HCT116 (cell line): ENCODE measurements at regions not wholly inside any gene's neighbourhood (a gene's known extent, or its start where the extent isn't known, plus 50 kb on each side); places are given as distances from the start of the nearest gene placed in this dataset.

ENCODE experiments used
- ATAC-seq: fragments of 200-7000 bp; cut with Tn5 transposase; 2 replicates; pipeline ENCODE4 v1.9.1; 2020; ENCODE audit warnings: mild to moderate bottlenecking, moderate library complexity
- BruUV-seq: library from RNA; stranded (reverse); fragments of 400-500 nt; replicated peaks from 2 replicates; lab custom pipeline; 2021; lab: Mats Ljungman, UMichigan
- CTCF ChIA-PET: fragments of 300-600 bp; sonication (Branson Sonifier 250); formaldehyde crosslinking; loops from one replicate; lab custom pipeline; 2021; ENCODE audit warnings: antibody characterized with exemption; lab: Charles Lee
- POLR2A ChIA-PET: fragments of 300-600, 350-600 bp; sonication (Branson Sonifier 250); formaldehyde crosslinking; loops from one replicate; lab custom pipeline; 2021; ENCODE audit warnings: antibody characterized with exemption; lab: Charles Lee
- RAD21 ChIA-PET, 2 experiments: fragments of 300-600 bp; sonication (Branson Sonifier 250); formaldehyde crosslinking; loops; one replicate each; lab custom pipeline; 2023; ENCODE audit warnings: low total read pairs in 2 of 2; ENCODE audit not compliant: uncharacterized antibody in 2 of 2, unreplicated experiment in 2 of 2, low non-redundant PET in 1 of 2; lab: Charles Lee
- DNase-seq: peaks from one replicate; pipeline ENCODE4 v3.0.0-alpha.2; 2010; ENCODE audit warnings: low read depth, low spot score
- H2AFZ ChIP-seq: fragments of 200-600 bp; shearing (Covaris generic), sonication (generic); 2 replicates; pipeline ENCODE4 v1.6.1; 2017; ENCODE audit warnings: low read depth, mixed run types, mixed read lengths, antibody characterized with exemption, low read length; ENCODE audit not compliant: poor library complexity, severe bottlenecking
- H3K27ac ChIP-seq: 2 replicates; pipeline ENCODE4 v1.5.1; 2012; ENCODE audit warnings: low read depth, low read length
- H3K27me3 ChIP-seq: fragments of 200-600 bp; sonication (generic); 2 replicates; pipeline ENCODE4 v1.6.1; 2016; ENCODE audit warnings: mixed run types, low read length, mixed read lengths; ENCODE audit not compliant: insufficient read depth
- H3K36me3 ChIP-seq, 2 experiments: fragments of 200-500 bp in 1 of 2; fragments of 200-600 bp in 1 of 2; sonication (Bioruptor generic) in 1 of 2; sonication (generic) in 1 of 2; 2 replicates each; pipeline versions ENCODE4 v1.5.1 to v1.6.1; 2014 to 2016; ENCODE audit warnings: low read length in 2 of 2, inconsistent platforms in 1 of 2, mixed read lengths in 1 of 2, mixed run types in 1 of 2; ENCODE audit not compliant: insufficient read depth in 2 of 2, control insufficient read depth in 1 of 2
- H3K4me1 ChIP-seq, 2 experiments: fragments of 200-600 bp in 1 of 2; sonication (generic) in 1 of 2; 2 replicates each; pipeline versions ENCODE4 v1.5.1 to v1.6.1; 2012 to 2017; ENCODE audit warnings: low read length in 2 of 2, inconsistent platforms in 1 of 2, mild to moderate bottlenecking in 1 of 2, mixed read lengths in 1 of 2, mixed run types in 1 of 2, moderate library complexity in 1 of 2; ENCODE audit not compliant: insufficient read depth in 2 of 2, control insufficient read depth in 1 of 2
- H3K4me2 ChIP-seq: fragments of 200-600 bp; sonication (generic); 2 replicates; pipeline ENCODE4 v1.6.1; 2017; ENCODE audit warnings: mixed run types, low read length, mixed read lengths
- H3K4me3 ChIP-seq, 2 experiments: fragments of 200-600 bp in 1 of 2; sonication (generic) in 1 of 2; replicated peaks in 1 of 2; 2 replicates each; pipeline ENCODE4 v1.5.1; 2011 to 2016; ENCODE audit warnings: low read length in 2 of 2, control low read depth in 1 of 2, low read depth in 1 of 2, mild to moderate bottlenecking in 1 of 2, mixed read lengths in 1 of 2, mixed run types in 1 of 2
- H3K79me2 ChIP-seq: fragments of 200-600 bp; sonication (generic); 2 replicates; pipeline ENCODE4 v1.6.1; 2017; ENCODE audit warnings: mild to moderate bottlenecking, mixed run types, low read length, moderate library complexity, mixed read lengths; ENCODE audit not compliant: insufficient read depth
- H3K9ac ChIP-seq: fragments of 200-600 bp; sonication (generic); 2 replicates; pipeline ENCODE4 v1.6.1; 2016; ENCODE audit warnings: low read length, mixed read lengths
- H3K9me2 ChIP-seq: fragments of 200-600 bp; sonication (generic), shearing (Covaris generic); 2 replicates; pipeline ENCODE4 v1.6.1; 2017; ENCODE audit warnings: mixed run types, mild to moderate bottlenecking, moderate library complexity; ENCODE audit not compliant: insufficient read depth
- H3K9me3 ChIP-seq, 2 experiments: fragments of 200-500 bp in 1 of 2; fragments of 200-600 bp in 1 of 2; sonication (Bioruptor generic) in 1 of 2; sonication (generic) in 1 of 2; 2 replicates each; pipeline ENCODE4 v1.6.1; 2014 to 2017; ENCODE audit warnings: low read length in 2 of 2, mixed read lengths in 2 of 2, inconsistent platforms in 1 of 2, low read depth in 1 of 2, mild to moderate bottlenecking in 1 of 2, mixed run types in 1 of 2, moderate library complexity in 1 of 2; ENCODE audit not compliant: control insufficient read depth in 1 of 2, insufficient read depth in 1 of 2
- H4K20me1 ChIP-seq: fragments of 200-600 bp; sonication (generic), shearing (Covaris generic); 2 replicates; pipeline ENCODE4 v1.6.1; 2017; ENCODE audit warnings: mixed run types, mild to moderate bottlenecking, moderate library complexity; ENCODE audit not compliant: insufficient read depth
- CEBPB ChIP-seq: IDR thresholded peaks from 2 replicates; pipeline ENCODE4 v1.6.1; 2012; ENCODE audit warnings: low read depth
- EGR1 ChIP-seq: IDR thresholded peaks from 2 replicates; pipeline ENCODE4 v1.6.1; 2012; ENCODE audit warnings: low read depth
- EZH2 ChIP-seq: fragments of 200-600 bp; sonication (generic); IDR thresholded peaks from 2 replicates; pipeline ENCODE4 v1.6.1; 2017; ENCODE audit warnings: antibody characterized with exemption, mixed run types
- FOSL1 ChIP-seq: IDR thresholded peaks from 2 replicates; pipeline ENCODE4 v1.6.1; 2012; ENCODE audit warnings: low read depth
- POLR2A ChIP-seq: IDR thresholded peaks from 2 replicates; pipeline ENCODE4 v1.7.0; 2011; ENCODE audit warnings: borderline replicate concordance; ENCODE audit not compliant: insufficient read depth, insufficient read length; ENCODE audit errors: extremely low read depth
- POLR2AphosphoS5 ChIP-seq: IDR thresholded peaks from 2 replicates; pipeline ENCODE4 v1.6.1; 2011; ENCODE audit warnings: mild to moderate bottlenecking, low read depth, low read length, moderate library complexity
- RAD21 ChIP-seq: IDR thresholded peaks from 2 replicates; pipeline ENCODE4 v1.6.1; 2012; ENCODE audit warnings: low read depth, mild to moderate bottlenecking
- SIN3A ChIP-seq: IDR thresholded peaks from 2 replicates; pipeline ENCODE4 v1.6.1; 2012; ENCODE audit warnings: low read depth
- SRF ChIP-seq: IDR thresholded peaks from 2 replicates; pipeline ENCODE4 v1.6.1; 2012; ENCODE audit warnings: low read depth
- TCF7L2 ChIP-seq: IDR thresholded peaks from 2 replicates; pipeline ENCODE4 v1.7.0; 2011; ENCODE audit warnings: borderline replicate concordance, inconsistent platforms; ENCODE audit not compliant: insufficient read depth, insufficient read length; ENCODE audit errors: extremely low read depth
- YY1 ChIP-seq: IDR thresholded peaks from 2 replicates; pipeline ENCODE4 v1.6.1; 2011; ENCODE audit warnings: low read length, low read depth, moderate library complexity, mild to moderate bottlenecking; ENCODE audit not compliant: insufficient replicate concordance; ENCODE audit errors: extremely low read depth
- ZNF274 ChIP-seq: fragments of 200-500 bp; sonication (Bioruptor generic); IDR thresholded peaks from 2 replicates; pipeline ENCODE4 v1.6.1; 2014; ENCODE audit warnings: mild to moderate bottlenecking, low read depth, low read length, inconsistent platforms
- intact Hi-C: fragments of 100-400 bp; cut with micrococcal nuclease; formaldehyde crosslinking; loops from 2 replicates; pipeline ENCODE4 v1.10.0; 2022
- TF ChIP-seq, protein P1 (sequence below): IDR thresholded peaks from 2 replicates; pipeline ENCODE4 v1.6.1; 2012
- TF ChIP-seq, protein P2 (sequence below): IDR thresholded peaks from 2 replicates; pipeline ENCODE4 v1.6.1; 2012; ENCODE audit warnings: low read depth
- TF ChIP-seq, protein P3 (sequence below), 3 experiments: fragments of 200-600 bp in 1 of 3; sonication (generic) in 1 of 3; IDR thresholded peaks in 2 of 3; conservative IDR thresholded peaks in 1 of 3; 2 replicates each; pipeline ENCODE4 v1.5.1; 2012 to 2017; ENCODE audit warnings: low read depth in 2 of 3, low read length in 2 of 3, antibody characterized with exemption in 1 of 3, borderline replicate concordance in 1 of 3, control low read depth in 1 of 3, mild to moderate bottlenecking in 1 of 3, mixed read lengths in 1 of 3, mixed run types in 1 of 3, moderate library complexity in 1 of 3; ENCODE audit not compliant: insufficient read depth in 1 of 3
- TF ChIP-seq, protein P4 (sequence below): IDR thresholded peaks from 2 replicates; pipeline ENCODE4 v1.6.1; 2011; ENCODE audit warnings: mild to moderate bottlenecking, low read length, moderate library complexity; ENCODE audit not compliant: insufficient replicate concordance; ENCODE audit errors: extremely low read depth

DNA sequence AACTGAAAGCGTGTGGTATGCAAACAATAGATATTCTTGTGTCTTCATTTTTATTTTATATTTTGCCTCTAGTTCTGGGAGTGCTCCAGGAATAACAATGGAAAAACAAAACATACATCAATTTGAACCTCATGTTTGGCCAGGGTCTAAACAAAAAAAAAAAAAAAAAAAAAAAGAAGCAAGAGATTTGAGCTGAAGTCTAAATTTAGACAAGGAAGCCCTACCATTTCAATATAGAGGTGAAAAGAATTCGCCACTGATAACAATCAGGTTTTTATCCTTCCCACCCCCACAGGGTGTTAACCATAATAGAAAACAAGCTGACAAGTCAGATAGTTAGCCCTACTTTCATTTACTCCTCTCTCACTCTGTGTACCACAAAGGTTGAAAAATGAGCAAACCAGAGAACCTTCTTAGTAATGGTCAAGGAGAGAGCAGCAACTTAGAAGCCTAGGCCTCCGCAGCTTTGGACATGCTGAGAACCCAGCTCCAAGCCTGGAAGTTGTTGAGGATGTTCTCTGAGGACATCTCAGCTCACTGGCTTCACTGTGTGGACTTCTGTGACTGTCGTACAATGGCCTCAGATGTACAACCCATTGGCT, 118.2 kb upstream of the HMHB1 start:
- Histone ChIP-seq H3K4me3 (no peak overlapping the region), H3K27me3 (no peaks in the 10 kb centered on the region), H3K27ac (no peak overlapping the region), H3K36me3 (no peaks in the 10 kb centered on the region), H4K20me1 (no peaks in the 10 kb centered on the region), H3K9ac (no peak overlapping the region), H2AFZ (no peak overlapping the region), H3K9me2 (no peaks in the 10 kb centered on the region), H3K4me1 (no peaks in the 10 kb centered on the region), H3K79me2 (no peaks in the 10 kb centered on the region), H3K4me2 (no peak overlapping the region), H3K9me3 (no peaks in the 10 kb centered on the region)
- ATAC-seq (no peak), DNase-seq (no peak)
- POLR2A ChIA-PET = no interaction called here
- BruUV-seq = no TSS peak
- intact Hi-C loops = no loop called here
- CTCF ChIA-PET = interaction anchor here (0.7 kb wide), 1 partner anchor 11 kb away, joined by 3 read pairs; no protein-coding TSS in a partner anchor
- RAD21 ChIA-PET = no interaction called here
- TF ChIP-seq EZH2 (no peak), TCF7L2 (no peak), FOSL1 (no peak), RAD21 (no peak), CEBPB (no peak), POLR2A (no peak), SRF (no peak), POLR2AphosphoS5 (no peak), ZNF274 (no peak), EGR1 (no peak), YY1 (no peak), SIN3A (no peak)
- TF ChIP-seq, protein P1, sequence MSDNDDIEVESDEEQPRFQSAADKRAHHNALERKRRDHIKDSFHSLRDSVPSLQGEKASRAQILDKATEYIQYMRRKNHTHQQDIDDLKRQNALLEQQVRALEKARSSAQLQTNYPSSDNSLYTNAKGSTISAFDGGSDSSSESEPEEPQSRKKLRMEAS = no peak
- TF ChIP-seq, protein P2, sequence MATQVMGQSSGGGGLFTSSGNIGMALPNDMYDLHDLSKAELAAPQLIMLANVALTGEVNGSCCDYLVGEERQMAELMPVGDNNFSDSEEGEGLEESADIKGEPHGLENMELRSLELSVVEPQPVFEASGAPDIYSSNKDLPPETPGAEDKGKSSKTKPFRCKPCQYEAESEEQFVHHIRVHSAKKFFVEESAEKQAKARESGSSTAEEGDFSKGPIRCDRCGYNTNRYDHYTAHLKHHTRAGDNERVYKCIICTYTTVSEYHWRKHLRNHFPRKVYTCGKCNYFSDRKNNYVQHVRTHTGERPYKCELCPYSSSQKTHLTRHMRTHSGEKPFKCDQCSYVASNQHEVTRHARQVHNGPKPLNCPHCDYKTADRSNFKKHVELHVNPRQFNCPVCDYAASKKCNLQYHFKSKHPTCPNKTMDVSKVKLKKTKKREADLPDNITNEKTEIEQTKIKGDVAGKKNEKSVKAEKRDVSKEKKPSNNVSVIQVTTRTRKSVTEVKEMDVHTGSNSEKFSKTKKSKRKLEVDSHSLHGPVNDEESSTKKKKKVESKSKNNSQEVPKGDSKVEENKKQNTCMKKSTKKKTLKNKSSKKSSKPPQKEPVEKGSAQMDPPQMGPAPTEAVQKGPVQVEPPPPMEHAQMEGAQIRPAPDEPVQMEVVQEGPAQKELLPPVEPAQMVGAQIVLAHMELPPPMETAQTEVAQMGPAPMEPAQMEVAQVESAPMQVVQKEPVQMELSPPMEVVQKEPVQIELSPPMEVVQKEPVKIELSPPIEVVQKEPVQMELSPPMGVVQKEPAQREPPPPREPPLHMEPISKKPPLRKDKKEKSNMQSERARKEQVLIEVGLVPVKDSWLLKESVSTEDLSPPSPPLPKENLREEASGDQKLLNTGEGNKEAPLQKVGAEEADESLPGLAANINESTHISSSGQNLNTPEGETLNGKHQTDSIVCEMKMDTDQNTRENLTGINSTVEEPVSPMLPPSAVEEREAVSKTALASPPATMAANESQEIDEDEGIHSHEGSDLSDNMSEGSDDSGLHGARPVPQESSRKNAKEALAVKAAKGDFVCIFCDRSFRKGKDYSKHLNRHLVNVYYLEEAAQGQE = no peak
- TF ChIP-seq, protein P3, sequence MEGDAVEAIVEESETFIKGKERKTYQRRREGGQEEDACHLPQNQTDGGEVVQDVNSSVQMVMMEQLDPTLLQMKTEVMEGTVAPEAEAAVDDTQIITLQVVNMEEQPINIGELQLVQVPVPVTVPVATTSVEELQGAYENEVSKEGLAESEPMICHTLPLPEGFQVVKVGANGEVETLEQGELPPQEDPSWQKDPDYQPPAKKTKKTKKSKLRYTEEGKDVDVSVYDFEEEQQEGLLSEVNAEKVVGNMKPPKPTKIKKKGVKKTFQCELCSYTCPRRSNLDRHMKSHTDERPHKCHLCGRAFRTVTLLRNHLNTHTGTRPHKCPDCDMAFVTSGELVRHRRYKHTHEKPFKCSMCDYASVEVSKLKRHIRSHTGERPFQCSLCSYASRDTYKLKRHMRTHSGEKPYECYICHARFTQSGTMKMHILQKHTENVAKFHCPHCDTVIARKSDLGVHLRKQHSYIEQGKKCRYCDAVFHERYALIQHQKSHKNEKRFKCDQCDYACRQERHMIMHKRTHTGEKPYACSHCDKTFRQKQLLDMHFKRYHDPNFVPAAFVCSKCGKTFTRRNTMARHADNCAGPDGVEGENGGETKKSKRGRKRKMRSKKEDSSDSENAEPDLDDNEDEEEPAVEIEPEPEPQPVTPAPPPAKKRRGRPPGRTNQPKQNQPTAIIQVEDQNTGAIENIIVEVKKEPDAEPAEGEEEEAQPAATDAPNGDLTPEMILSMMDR (IDR thresholded peaks at IDR 0.05 in 2 of 3, conservative IDR thresholded peaks at IDR 0.05 in 1 of 3; ENCODE audit: borderline replicate concordance in 1 of 3, insufficient read depth in 1 of 3, low read depth in 2 of 3, low read length in 2 of 3) = no peak
- TF ChIP-seq, protein P4, sequence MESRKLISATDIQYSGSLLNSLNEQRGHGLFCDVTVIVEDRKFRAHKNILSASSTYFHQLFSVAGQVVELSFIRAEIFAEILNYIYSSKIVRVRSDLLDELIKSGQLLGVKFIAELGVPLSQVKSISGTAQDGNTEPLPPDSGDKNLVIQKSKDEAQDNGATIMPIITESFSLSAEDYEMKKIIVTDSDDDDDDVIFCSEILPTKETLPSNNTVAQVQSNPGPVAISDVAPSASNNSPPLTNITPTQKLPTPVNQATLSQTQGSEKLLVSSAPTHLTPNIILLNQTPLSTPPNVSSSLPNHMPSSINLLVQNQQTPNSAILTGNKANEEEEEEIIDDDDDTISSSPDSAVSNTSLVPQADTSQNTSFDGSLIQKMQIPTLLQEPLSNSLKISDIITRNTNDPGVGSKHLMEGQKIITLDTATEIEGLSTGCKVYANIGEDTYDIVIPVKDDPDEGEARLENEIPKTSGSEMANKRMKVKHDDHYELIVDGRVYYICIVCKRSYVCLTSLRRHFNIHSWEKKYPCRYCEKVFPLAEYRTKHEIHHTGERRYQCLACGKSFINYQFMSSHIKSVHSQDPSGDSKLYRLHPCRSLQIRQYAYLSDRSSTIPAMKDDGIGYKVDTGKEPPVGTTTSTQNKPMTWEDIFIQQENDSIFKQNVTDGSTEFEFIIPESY = no peak
